Naive thymus-derived CD4-positive, alpha-beta T cell (primary cell): ENCODE measurements at regions not wholly inside any gene's neighbourhood (a gene's known extent, or its start where the extent isn't known, plus 50 kb on each side); places are given as distances from the start of the nearest gene placed in this dataset.
A peak's percentile ranks its signal among the peaks of the same experiment; 100 is the strongest.

Source experiments
- ATAC-seq: fragments of 150-1000 bp; cut with Tn5 transposase; 2 replicates; pipeline ENCODE4 v1.10.0; 2021; ENCODE audit warnings: mild to moderate bottlenecking, moderate library complexity
- CTCF ChIA-PET: fragments of 350-600 bp; sonication (Branson Sonifier 250); formaldehyde crosslinking; loops from one replicate; lab custom pipeline; 2021; ENCODE audit warnings: antibody characterized with exemption; lab: Charles Lee
- POLR2A ChIA-PET: fragments of 350-600 bp; sonication (Branson Sonifier 250); formaldehyde crosslinking; loops from one replicate; lab custom pipeline; 2021; ENCODE audit warnings: antibody characterized with exemption, inconsistent platforms; lab: Charles Lee
- DNase-seq, 9 donors: peaks; one replicate each; pipeline versions ENCODE4 v3.0.0 to v3.0.0-alpha.2; 2020 to 2022; ENCODE audit warnings: mixed read lengths in 1 of 9
- H3K27ac ChIP-seq: one replicate; pipeline ENCODE4 v1.7.0; 2013; ENCODE audit warnings: mild to moderate bottlenecking, low read depth, low read length, moderate library complexity
- H3K27me3 ChIP-seq, 2 donors: one replicate each; pipeline ENCODE4 v1.7.0; 2013; ENCODE audit warnings: low read length in 2 of 2, mild to moderate bottlenecking in 2 of 2, moderate library complexity in 2 of 2; ENCODE audit not compliant: control insufficient read depth in 2 of 2, insufficient read depth in 2 of 2
- H3K36me3 ChIP-seq, 3 experiments: 1 replicate in 2 of 3; 2 replicates in 1 of 3; pipeline ENCODE4 v1.7.0; 2013; ENCODE audit warnings: low read length in 3 of 3, mild to moderate bottlenecking in 3 of 3, moderate library complexity in 1 of 3; ENCODE audit not compliant: insufficient read depth in 3 of 3, control insufficient read depth in 2 of 3
- H3K4me1 ChIP-seq, 2 donors: one replicate each; pipeline ENCODE4 v1.7.0; 2013; ENCODE audit warnings: low read length in 2 of 2, mild to moderate bottlenecking in 2 of 2, moderate library complexity in 1 of 2; ENCODE audit not compliant: control insufficient read depth in 2 of 2, insufficient read depth in 2 of 2
- H3K4me3 ChIP-seq: 2 replicates; pipeline ENCODE4 v1.7.0; 2013; ENCODE audit warnings: mild to moderate bottlenecking, low read length
- H3K9me3 ChIP-seq, 3 experiments: 1 replicate in 2 of 3; 2 replicates in 1 of 3; pipeline ENCODE4 v1.7.0; 2013; ENCODE audit warnings: low read length in 3 of 3; ENCODE audit not compliant: control insufficient read depth in 2 of 3
- H3K27ac Mint-ChIP-seq, 9 donors: one replicate each; pipeline ENCODE4 v1.8.0; 2020 to 2022; ENCODE audit warnings: mixed read lengths in 9 of 9, mild to moderate bottlenecking in 8 of 9, moderate library complexity in 5 of 9, inconsistent platforms in 2 of 9
- H3K27me3 Mint-ChIP-seq, 5 donors: one replicate each; pipeline ENCODE4 v1.8.0; 2021 to 2022; ENCODE audit warnings: mixed read lengths in 5 of 5, mild to moderate bottlenecking in 1 of 5
- H3K36me3 Mint-ChIP-seq, 5 donors: one replicate each; pipeline ENCODE4 v1.8.0; 2020 to 2022; ENCODE audit warnings: mixed read lengths in 5 of 5, mild to moderate bottlenecking in 3 of 5, inconsistent platforms in 1 of 5
- H3K4me1 Mint-ChIP-seq, 7 donors: one replicate each; pipeline ENCODE4 v1.8.0; 2020 to 2022; ENCODE audit warnings: mixed read lengths in 7 of 7, mild to moderate bottlenecking in 3 of 7, inconsistent platforms in 1 of 7
- H3K4me3 Mint-ChIP-seq, 10 donors: one replicate each; pipeline ENCODE4 v1.8.0; 2020 to 2022; ENCODE audit warnings: mild to moderate bottlenecking in 10 of 10, mixed read lengths in 10 of 10, moderate library complexity in 6 of 10, inconsistent platforms in 2 of 10
- H3K9me3 Mint-ChIP-seq, 11 donors: one replicate each; pipeline ENCODE4 v1.8.0; 2020 to 2022; ENCODE audit warnings: mixed read lengths in 11 of 11, mild to moderate bottlenecking in 4 of 11, inconsistent platforms in 1 of 11, moderate library complexity in 1 of 11
- intact Hi-C, 2 donors: fragments of 100-400 bp; cut with micrococcal nuclease; formaldehyde crosslinking; loops; one replicate each; pipeline ENCODE4 v1.15.1; 2023

- H3K4me1 Mint-ChIP-seq: peaks cover 10 to 16% (median 13%) of the 10 kb centered on the region in 7 donors
- CTCF ChIA-PET: interaction anchor here (0.7 kb wide), 1 partner anchor 305 kb away, joined by 3 read pairs; no protein-coding TSS in a partner anchor
- DNase-seq: no peak
Measured at GRCh38 chr9:3758816-3759576, 233.2 kb upstream of the RFX3 start.

GRCh38 chr9:3756071-3756470 is 230.3 kb upstream of the RFX3 start:
- no peak overlapping the region for H3K4me3 Mint-ChIP-seq
- H3K27ac ChIP-seq: no peak overlapping the region
- H3K36me3 Mint-ChIP-seq: peaks cover 0 to 4% (median 0%) of the 10 kb centered on the region in 5 donors
- no peaks in the 10 kb centered on the region for H3K4me1 ChIP-seq
- peaks cover 0 to 11% (median 0%) of the 10 kb centered on the region in 11 donors for H3K9me3 Mint-ChIP-seq
- ATAC-seq (no peak), DNase-seq (no peak)
- no peak overlapping the region for H3K27ac Mint-ChIP-seq
- CTCF ChIA-PET: no interaction called here
- POLR2A ChIA-PET: no interaction called here
- H3K36me3 ChIP-seq: no peaks in the 10 kb centered on the region
- intact Hi-C loops: no loop called here
- no peaks in the 10 kb centered on the region for H3K9me3 ChIP-seq
- no peak overlapping the region for H3K4me3 ChIP-seq
- no peaks in the 10 kb centered on the region for H3K27me3 ChIP-seq
- peaks cover 0 to 10% (median 0%) of the 10 kb centered on the region in 5 donors for H3K27me3 Mint-ChIP-seq
- H3K4me1 Mint-ChIP-seq: peaks cover 10 to 20% (median 13%) of the 10 kb centered on the region in 7 donors

More at GRCh38 chr9:3758816-3759576, 233.2 kb upstream of the RFX3 start:
- peaks cover 0 to 4% (median 0%) of the 10 kb centered on the region in 5 donors for H3K36me3 Mint-ChIP-seq
- peaks cover 0 to 9% (median 0%) of the 10 kb centered on the region in 5 donors for H3K27me3 Mint-ChIP-seq
- no peaks in the 10 kb centered on the region for H3K36me3 ChIP-seq
- H3K9me3 ChIP-seq: no peaks in the 10 kb centered on the region
- no peak for ATAC-seq
- intact Hi-C loops: no loop called here
- peaks cover 0 to 11% (median 0%) of the 10 kb centered on the region in 11 donors for H3K9me3 Mint-ChIP-seq
- no peaks in the 10 kb centered on the region for H3K4me1 ChIP-seq
- no peak overlapping the region for H3K27ac ChIP-seq
- POLR2A ChIA-PET: no interaction called here
- no peak overlapping the region for H3K27ac Mint-ChIP-seq
- H3K27me3 ChIP-seq: no peaks in the 10 kb centered on the region
- peak overlapping the region in 4 of 10 donors; percentile 8 to 31 (median 16) for H3K4me3 Mint-ChIP-seq
- no peak overlapping the region for H3K4me3 ChIP-seq

GRCh38 chr9:3751125-3751758 is 225.4 kb upstream of the RFX3 start:
- H3K4me3 Mint-ChIP-seq: no peak overlapping the region
- H3K27me3 Mint-ChIP-seq: peaks cover 0 to 6% (median 3%) of the 10 kb centered on the region in 5 donors
- ChIA-PET POLR2A (no interaction called here), CTCF (no interaction called here)
- H3K36me3 Mint-ChIP-seq: no peaks in the 10 kb centered on the region
- Histone ChIP-seq H3K4me1 (no peaks in the 10 kb centered on the region), H3K27ac (no peak overlapping the region), H3K36me3 (no peaks in the 10 kb centered on the region), H3K4me3 (no peak overlapping the region), H3K9me3 (no peaks in the 10 kb centered on the region), H3K27me3 (no peaks in the 10 kb centered on the region)
- peaks cover 0 to 1% (median 0%) of the 10 kb centered on the region in 11 donors for H3K9me3 Mint-ChIP-seq
- intact Hi-C loops: no loop called here
- no peak for DNase-seq
- no peak for ATAC-seq
- peaks cover 0 to 10% (median 0%) of the 10 kb centered on the region in 7 donors for H3K4me1 Mint-ChIP-seq
- H3K27ac Mint-ChIP-seq: no peak overlapping the region

GRCh38 chr9:3750321-3750720 is 224.5 kb upstream of the RFX3 start:
- intact Hi-C loops: no loop called here
- H3K27ac Mint-ChIP-seq: no peak overlapping the region
- H3K4me3 ChIP-seq: no peak overlapping the region
- no peaks in the 10 kb centered on the region for H3K9me3 ChIP-seq
- ChIA-PET CTCF (no interaction called here), POLR2A (no interaction called here)
- ATAC-seq: no peak
- H3K9me3 Mint-ChIP-seq: peaks cover 0 to 3% (median 0%) of the 10 kb centered on the region in 11 donors
- no peaks in the 10 kb centered on the region for H3K27me3 ChIP-seq
- DNase-seq: no peak
- peaks cover 0 to 14% (median 0%) of the 10 kb centered on the region in 7 donors for H3K4me1 Mint-ChIP-seq
- H3K4me3 Mint-ChIP-seq: no peak overlapping the region
- H3K4me1 ChIP-seq: no peaks in the 10 kb centered on the region
- H3K27ac ChIP-seq: no peak overlapping the region
- H3K36me3 ChIP-seq: no peaks in the 10 kb centered on the region
- peaks cover 0 to 6% (median 5%) of the 10 kb centered on the region in 5 donors for H3K27me3 Mint-ChIP-seq
- H3K36me3 Mint-ChIP-seq: peaks cover 0 to 2% (median 0%) of the 10 kb centered on the region in 5 donors

GRCh38 chr9:3746296-3747275 is 220.8 kb upstream of the RFX3 start:
- Mint-ChIP-seq H3K36me3 (peaks cover 0 to 2% (median 0%) of the 10 kb centered on the region in 5 donors), H3K9me3 (peaks cover 0 to 3% (median 0%) of the 10 kb centered on the region in 11 donors), H3K4me1 (peaks cover 0 to 14% (median 0%) of the 10 kb centered on the region in 7 donors), H3K27ac (no peak overlapping the region), H3K27me3 (peaks cover 0 to 12% (median 5%) of the 10 kb centered on the region in 5 donors), H3K4me3 (no peak overlapping the region)
- Histone ChIP-seq H3K4me3 (no peak overlapping the region), H3K27me3 (no peaks in the 10 kb centered on the region), H3K9me3 (no peaks in the 10 kb centered on the region), H3K27ac (no peak overlapping the region), H3K36me3 (no peaks in the 10 kb centered on the region), H3K4me1 (no peaks in the 10 kb centered on the region)
- ChIA-PET CTCF (no interaction called here), POLR2A (no interaction called here)
- intact Hi-C loops: no loop called here
- ATAC-seq (no peak), DNase-seq (peak in 1 of 9 donors; percentile 26)

- intact Hi-C loops: no loop called here
- DNase-seq: no peak
- peaks cover 0 to 2% (median 0%) of the 10 kb centered on the region in 5 donors for H3K36me3 Mint-ChIP-seq
- ChIA-PET POLR2A (no interaction called here), CTCF (interaction anchor here (1.0 kb wide), 1 partner anchor 11 kb away, joined by 3 read pairs; no protein-coding TSS in a partner anchor)
- H3K27ac ChIP-seq: no peak overlapping the region
- no peak overlapping the region for H3K4me3 ChIP-seq
- H3K27ac Mint-ChIP-seq: no peak overlapping the region
- peaks cover 0 to 11% (median 0%) of the 10 kb centered on the region in 7 donors for H3K4me1 Mint-ChIP-seq
- no peaks in the 10 kb centered on the region for H3K36me3 ChIP-seq
- H3K4me3 Mint-ChIP-seq: no peak overlapping the region
- H3K9me3 ChIP-seq: no peaks in the 10 kb centered on the region
- peaks cover 0 to 3% (median 0%) of the 10 kb centered on the region in 11 donors for H3K9me3 Mint-ChIP-seq
- H3K27me3 ChIP-seq: no peaks in the 10 kb centered on the region
- no peak for ATAC-seq
- peaks cover 0 to 12% (median 5%) of the 10 kb centered on the region in 5 donors for H3K27me3 Mint-ChIP-seq
- no peaks in the 10 kb centered on the region for H3K4me1 ChIP-seq
Measured at GRCh38 chr9:3743901-3744413, 218.2 kb upstream of the RFX3 start.
